NCI-H1694 treated with DMSO at 0.1 percent for 48 hours (cell line): ENCODE measurements at regions not wholly inside any gene's neighbourhood (a gene's known extent, or its start where the extent isn't known, plus 50 kb on each side); places are given as distances from the start of the nearest gene placed in this dataset.

Experiments used
- DNase-seq: peaks from one replicate; lab custom pipeline; 2025; lab: John Stamatoyannopoulos, UW

GRCh38 chr3:194837457-194838127, 151.9 kb downstream of the FAM43A start:
- DNase-seq = no peak

- DNase-seq = no peak
Observed at GRCh38 chr3:194838236-194838635, 152.6 kb downstream of the FAM43A start.

GRCh38 chr3:194840661-194841514, 155.2 kb downstream of the FAM43A start:
- DNase-seq = no peak

GRCh38 chr3:194841515-194841841, 155.8 kb downstream of the FAM43A start:
- no peak for DNase-seq

- DNase-seq = no peak
Observed at GRCh38 chr3:194843556-194843955, 157.9 kb downstream of the FAM43A start.

- no peak for DNase-seq
Observed at GRCh38 chr3:194844046-194844445, 158.4 kb downstream of the FAM43A start.

- DNase-seq = no peak
Observed at GRCh38 chr3:194849166-194849875, 163.6 kb downstream of the FAM43A start.

GRCh38 chr3:194851254-194851653, 165.6 kb downstream of the FAM43A start:
- no peak for DNase-seq

GRCh38 chr3:194851941-194852340, 166.3 kb downstream of the FAM43A start:
- DNase-seq = no peak

GRCh38 chr3:194852345-194852744, 166.7 kb downstream of the FAM43A start:
- DNase-seq = no peak

GRCh38 chr3:194852831-194853508, 167.3 kb downstream of the FAM43A start:
- DNase-seq = no peak

GRCh38 chr3:194854206-194854605, 168.5 kb downstream of the FAM43A start:
- no peak for DNase-seq

- no peak for DNase-seq
Observed at GRCh38 chr3:194854659-194855390, 169.1 kb downstream of the FAM43A start.

- DNase-seq = no peak
Observed at GRCh38 chr3:194856296-194856695, 170.6 kb downstream of the FAM43A start.

GRCh38 chr3:194857469-194858113, 171.9 kb downstream of the FAM43A start:
- no peak for DNase-seq

GRCh38 chr3:194858382-194858781, 172.7 kb downstream of the FAM43A start:
- no peak for DNase-seq

- DNase-seq = no peak
Observed at GRCh38 chr3:194860725-194861124, 175.0 kb downstream of the FAM43A start.

- DNase-seq = no peak
Observed at GRCh38 chr3:194861375-194861774, 175.7 kb downstream of the FAM43A start.

GRCh38 chr3:194865061-194865460, 179.4 kb downstream of the FAM43A start:
- no peak for DNase-seq

- DNase-seq = no peak
Observed at GRCh38 chr3:194865615-194866014, 179.9 kb downstream of the FAM43A start.

- DNase-seq = no peak
Observed at GRCh38 chr3:194866236-194866635, 180.6 kb downstream of the FAM43A start.
